Effector memory CD4-positive, alpha-beta T cell (primary cell): ENCODE measurements at regions not wholly inside any gene's neighbourhood (a gene's known extent, or its start where the extent isn't known, plus 50 kb on each side); places are given as distances from the start of the nearest gene placed in this dataset.

ENCODE experiments used
- DNase-seq, 3 donors: peaks; one replicate each; pipeline ENCODE4 v3.0.0-alpha.2; 2020
- H3K27ac ChIP-seq: 2 replicates; pipeline ENCODE4 v1.7.0; 2013; ENCODE audit warnings: mild to moderate bottlenecking, low read length, moderate library complexity; ENCODE audit not compliant: insufficient read depth, poor library complexity, severe bottlenecking
- H3K27me3 ChIP-seq: replicated peaks from 2 replicates; pipeline ENCODE4 v1.7.0; 2013; ENCODE audit warnings: mild to moderate bottlenecking, low read length; ENCODE audit not compliant: insufficient read depth, control insufficient read depth, poor library complexity, severe bottlenecking
- H3K36me3 ChIP-seq: 2 replicates; pipeline ENCODE4 v1.7.0; 2013; ENCODE audit warnings: mild to moderate bottlenecking, low read length, moderate library complexity; ENCODE audit not compliant: control insufficient read depth, insufficient read depth
- H3K4me1 ChIP-seq: 2 replicates; pipeline ENCODE4 v1.7.0; 2013; ENCODE audit warnings: low read length, mild to moderate bottlenecking; ENCODE audit not compliant: control insufficient read depth, insufficient read depth, poor library complexity, severe bottlenecking
- H3K4me3 ChIP-seq: 2 replicates; pipeline ENCODE4 v1.7.0; 2013; ENCODE audit warnings: low read length, low read depth, mild to moderate bottlenecking; ENCODE audit not compliant: insufficient read depth, poor library complexity, severe bottlenecking
- H3K9me3 ChIP-seq: 2 replicates; pipeline ENCODE4 v1.7.0; 2013; ENCODE audit warnings: mild to moderate bottlenecking, low read length, moderate library complexity; ENCODE audit not compliant: control insufficient read depth

- Histone ChIP-seq H3K36me3 (no peaks in the 10 kb centered on the region), H3K4me3 (no peak overlapping the region), H3K27ac (no peak overlapping the region), H3K9me3 (no peaks in the 10 kb centered on the region), H3K4me1 (no peaks in the 10 kb centered on the region), H3K27me3 (no peaks in the 10 kb centered on the region)
- no peak for DNase-seq
These were observed 59.2 kb upstream of the FZD7 start for GRCh38 chr2:201974171-201975100.

- no peak for DNase-seq
- H3K4me1 ChIP-seq = no peaks in the 10 kb centered on the region
- H3K4me3 ChIP-seq = no peak overlapping the region
- H3K27ac ChIP-seq = no peak overlapping the region
- no peaks in the 10 kb centered on the region for H3K36me3 ChIP-seq
- no peaks in the 10 kb centered on the region for H3K9me3 ChIP-seq
- H3K27me3 ChIP-seq = no peaks in the 10 kb centered on the region
These were observed 58.2 kb upstream of the FZD7 start for GRCh38 chr2:201975434-201975833.

GRCh38 chr2:201975964-201976612 lies 57.6 kb upstream of the FZD7 start:
- Histone ChIP-seq H3K27ac (no peak overlapping the region), H3K4me1 (no peaks in the 10 kb centered on the region), H3K9me3 (no peaks in the 10 kb centered on the region), H3K4me3 (no peak overlapping the region), H3K27me3 (no peaks in the 10 kb centered on the region), H3K36me3 (no peaks in the 10 kb centered on the region)
- DNase-seq = no peak

- Histone ChIP-seq H3K27ac (no peak overlapping the region), H3K9me3 (no peaks in the 10 kb centered on the region), H3K36me3 (no peaks in the 10 kb centered on the region), H3K27me3 (no peaks in the 10 kb centered on the region), H3K4me3 (no peak overlapping the region), H3K4me1 (no peaks in the 10 kb centered on the region)
- DNase-seq = no peak
These were observed 56.0 kb upstream of the FZD7 start for GRCh38 chr2:201977651-201978050.

- H3K9me3 ChIP-seq = no peaks in the 10 kb centered on the region
- no peak for DNase-seq
- H3K27me3 ChIP-seq = no peaks in the 10 kb centered on the region
- H3K4me1 ChIP-seq = no peaks in the 10 kb centered on the region
- no peak overlapping the region for H3K27ac ChIP-seq
- no peak overlapping the region for H3K4me3 ChIP-seq
- H3K36me3 ChIP-seq = no peaks in the 10 kb centered on the region
These were observed 55.3 kb upstream of the FZD7 start for GRCh38 chr2:201978333-201978732.

GRCh38 chr2:201978986-201979385 lies 54.7 kb upstream of the FZD7 start:
- no peaks in the 10 kb centered on the region for H3K9me3 ChIP-seq
- no peak overlapping the region for H3K27ac ChIP-seq
- no peak for DNase-seq
- H3K36me3 ChIP-seq = no peaks in the 10 kb centered on the region
- no peaks in the 10 kb centered on the region for H3K27me3 ChIP-seq
- H3K4me1 ChIP-seq = no peaks in the 10 kb centered on the region
- no peak overlapping the region for H3K4me3 ChIP-seq

- DNase-seq = no peak
- Histone ChIP-seq H3K4me3 (no peak overlapping the region), H3K27ac (no peak overlapping the region), H3K36me3 (no peaks in the 10 kb centered on the region), H3K4me1 (no peaks in the 10 kb centered on the region), H3K9me3 (no peaks in the 10 kb centered on the region), H3K27me3 (no peaks in the 10 kb centered on the region)
These were observed 53.2 kb upstream of the FZD7 start for GRCh38 chr2:201980389-201980821.

- H3K27me3 ChIP-seq = no peaks in the 10 kb centered on the region
These were observed 52.7 kb upstream of the FZD7 start for GRCh38 chr2:201980946-201981345.

GRCh38 chr2:201983174-201983573 lies 50.5 kb upstream of the FZD7 start:
- H3K4me1 ChIP-seq = no peaks in the 10 kb centered on the region
- no peak overlapping the region for H3K27ac ChIP-seq
- no peak for DNase-seq

More at GRCh38 chr2:201980946-201981345, 52.7 kb upstream of the FZD7 start:
- no peaks in the 10 kb centered on the region for H3K36me3 ChIP-seq
- no peaks in the 10 kb centered on the region for H3K9me3 ChIP-seq
- H3K4me3 ChIP-seq = no peak overlapping the region
- H3K4me1 ChIP-seq = no peaks in the 10 kb centered on the region
- H3K27ac ChIP-seq = no peak overlapping the region
- DNase-seq = no peak

GRCh38 chr2:201983800-201984199 lies 49.9 kb upstream of the FZD7 start:
- no peaks in the 10 kb centered on the region for H3K9me3 ChIP-seq
- no peak for DNase-seq
- H3K27ac ChIP-seq = no peak overlapping the region
- H3K4me3 ChIP-seq = no peak overlapping the region
- H3K27me3 ChIP-seq = no peaks in the 10 kb centered on the region
- no peaks in the 10 kb centered on the region for H3K36me3 ChIP-seq
- no peaks in the 10 kb centered on the region for H3K4me1 ChIP-seq

More at GRCh38 chr2:201983174-201983573, 50.5 kb upstream of the FZD7 start:
- no peaks in the 10 kb centered on the region for H3K27me3 ChIP-seq
- H3K4me3 ChIP-seq = no peak overlapping the region
- no peaks in the 10 kb centered on the region for H3K9me3 ChIP-seq
- H3K36me3 ChIP-seq = no peaks in the 10 kb centered on the region
